ENCODE measurements at regions not wholly inside any gene's neighbourhood (a gene's known extent, or its start where the extent isn't known, plus 50 kb on each side); places are given as distances from the start of the nearest gene placed in this dataset.

DNA sequence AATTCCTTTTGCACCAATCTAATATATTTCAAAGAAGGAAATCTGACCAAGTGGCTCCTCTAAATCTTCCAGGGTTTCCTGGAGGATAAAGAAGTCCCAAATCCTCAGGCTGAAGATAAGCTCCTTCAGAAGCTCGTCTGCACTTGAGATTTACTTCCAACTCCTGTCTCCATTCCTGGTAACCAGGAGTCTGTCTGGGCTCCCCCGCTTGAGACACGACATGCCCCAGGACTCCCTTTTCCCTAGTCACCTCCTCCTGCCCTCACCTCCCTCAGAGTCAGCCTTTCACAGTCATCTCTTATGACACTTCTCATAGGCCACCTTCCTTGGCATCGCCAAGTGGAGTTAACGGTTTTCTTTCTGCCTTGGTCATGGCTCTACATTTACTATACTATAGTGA, 103.4 kb upstream of the NEDD9 start:
- peaks cover 12% of the 10 kb centered on the region for H3K79me2 ChIP-seq (ENCODE audit: insufficient read depth, low read length)

DNA sequence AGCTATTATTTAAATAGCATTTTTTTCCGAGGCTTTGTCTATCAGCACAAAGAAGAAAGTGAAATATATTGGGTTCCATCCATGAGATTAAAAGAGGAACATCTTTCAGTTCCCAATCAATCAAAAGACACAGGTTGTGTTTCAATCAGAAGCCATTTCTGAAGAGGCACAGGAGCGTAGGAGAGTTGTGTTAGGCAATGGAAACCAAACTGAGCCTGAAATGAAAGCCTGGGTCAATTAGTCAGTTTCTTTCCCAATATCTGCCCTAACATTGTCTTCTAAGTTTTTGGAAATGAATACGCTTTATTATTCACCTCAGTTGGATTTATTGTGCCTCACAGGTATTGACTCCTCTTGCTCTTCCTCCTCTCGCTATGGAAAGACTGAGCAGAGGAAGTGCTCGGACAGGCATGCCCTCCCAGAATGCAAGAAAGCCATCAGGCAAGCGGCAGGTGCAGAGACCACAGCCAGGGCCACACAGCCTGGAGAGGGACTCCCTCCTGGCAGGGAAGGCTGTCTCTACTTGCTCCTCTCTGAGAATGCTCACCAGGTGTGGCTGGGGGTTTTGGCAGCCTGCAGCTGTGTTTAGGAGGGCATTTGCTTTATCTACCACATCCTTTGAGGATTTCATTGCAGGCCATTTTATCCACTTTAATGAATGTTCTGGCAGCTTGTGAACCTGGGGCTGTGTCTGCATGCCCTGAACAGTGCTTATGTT, 100.8 kb upstream of the NEDD9 start:
- Mint-ChIP-seq H3K4me1 (peaks cover 51% of the 10 kb centered on the region), H3K4me3 (no peak overlapping the region), H3K36me3 (peaks cover 56 to 62% of the 10 kb centered on the region in 2 donors), H3K9me3 (peaks cover 0 to 2% (median 0%) of the 10 kb centered on the region in 7 donors), H3K27me3 (ENCODE audit: low read depth in 3 of 3) (peaks cover 0 to 2% (median 1%) of the 10 kb centered on the region in 3 donors), H3K27ac (peak overlapping the region in 1 of 7 donors; percentile 37)
- Histone ChIP-seq H3K4me2 (replicated peaks; ENCODE audit: extremely low read depth, low read length, poor library complexity, severe bottlenecking) (no peak overlapping the region), H3K79me2 (ENCODE audit: insufficient read depth, low read length) (peaks cover 19% of the 10 kb centered on the region), H3K4me1 (ENCODE audit: control insufficient read depth in 1 of 2, insufficient read depth in 2 of 2, low read length in 2 of 2) (peaks cover 36 to 43% of the 10 kb centered on the region in 2 donors), H3K36me3 (replicated peaks in 1 of 2; ENCODE audit: control insufficient read depth in 1 of 2, insufficient read depth in 2 of 2, low read length in 2 of 2) (peaks cover 0 to 28% of the 10 kb centered on the region in 2 donors), H3K27ac (ENCODE audit: low read depth in 1 of 2, low read length in 2 of 2) (peak overlapping the region in 1 of 2 donors; percentile 38), H3K9ac (ENCODE audit: insufficient read depth, low read length, poor library complexity, severe bottlenecking) (no peak overlapping the region), H2AFZ (ENCODE audit: insufficient read depth, low read depth, low read length, poor library complexity, severe bottlenecking) (no peak overlapping the region), H3K4me3 (replicated peaks in 1 of 3; ENCODE audit: low read depth in 2 of 3, low read length in 3 of 3) (no peak overlapping the region), H3K27me3 (ENCODE audit: control insufficient read depth in 2 of 2, insufficient read depth in 2 of 2, low read length in 2 of 2) (no peaks in the 10 kb centered on the region), H4K20me1 (ENCODE audit: insufficient read depth, low read length) (no peaks in the 10 kb centered on the region), H3K9me3 (replicated peaks in 1 of 2; ENCODE audit: control insufficient read depth in 1 of 2, insufficient read depth in 1 of 2, low read length in 2 of 2) (no peaks in the 10 kb centered on the region)
- no peak for DNase-seq
- 59% methylated on average over 2 of the region's 6 CpGs for WGBS (ENCODE audit: insufficient coverage)
- TF ChIP-seq, protein P1, sequence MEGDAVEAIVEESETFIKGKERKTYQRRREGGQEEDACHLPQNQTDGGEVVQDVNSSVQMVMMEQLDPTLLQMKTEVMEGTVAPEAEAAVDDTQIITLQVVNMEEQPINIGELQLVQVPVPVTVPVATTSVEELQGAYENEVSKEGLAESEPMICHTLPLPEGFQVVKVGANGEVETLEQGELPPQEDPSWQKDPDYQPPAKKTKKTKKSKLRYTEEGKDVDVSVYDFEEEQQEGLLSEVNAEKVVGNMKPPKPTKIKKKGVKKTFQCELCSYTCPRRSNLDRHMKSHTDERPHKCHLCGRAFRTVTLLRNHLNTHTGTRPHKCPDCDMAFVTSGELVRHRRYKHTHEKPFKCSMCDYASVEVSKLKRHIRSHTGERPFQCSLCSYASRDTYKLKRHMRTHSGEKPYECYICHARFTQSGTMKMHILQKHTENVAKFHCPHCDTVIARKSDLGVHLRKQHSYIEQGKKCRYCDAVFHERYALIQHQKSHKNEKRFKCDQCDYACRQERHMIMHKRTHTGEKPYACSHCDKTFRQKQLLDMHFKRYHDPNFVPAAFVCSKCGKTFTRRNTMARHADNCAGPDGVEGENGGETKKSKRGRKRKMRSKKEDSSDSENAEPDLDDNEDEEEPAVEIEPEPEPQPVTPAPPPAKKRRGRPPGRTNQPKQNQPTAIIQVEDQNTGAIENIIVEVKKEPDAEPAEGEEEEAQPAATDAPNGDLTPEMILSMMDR (IDR thresholded peaks at IDR 0.05), result no peak
- intact Hi-C loops (cut with micrococcal nuclease), result no loop called here

More for the DNA sequence above, 103.4 kb upstream of the NEDD9 start:
- Histone ChIP-seq H3K9ac (ENCODE audit: insufficient read depth, low read length, poor library complexity, severe bottlenecking) (no peak overlapping the region), H3K4me2 (replicated peaks; ENCODE audit: extremely low read depth, low read length, poor library complexity, severe bottlenecking) (no peak overlapping the region), H3K4me3 (replicated peaks in 1 of 3; ENCODE audit: low read depth in 2 of 3, low read length in 3 of 3) (no peak overlapping the region), H3K27ac (ENCODE audit: low read depth in 1 of 2, low read length in 2 of 2) (no peak overlapping the region), H3K9me3 (replicated peaks in 1 of 2; ENCODE audit: control insufficient read depth in 1 of 2, insufficient read depth in 1 of 2, low read length in 2 of 2) (no peaks in the 10 kb centered on the region), H3K27me3 (ENCODE audit: control insufficient read depth in 2 of 2, insufficient read depth in 2 of 2, low read length in 2 of 2) (no peaks in the 10 kb centered on the region), H4K20me1 (ENCODE audit: insufficient read depth, low read length) (no peaks in the 10 kb centered on the region), H3K4me1 (ENCODE audit: control insufficient read depth in 1 of 2, insufficient read depth in 2 of 2, low read length in 2 of 2) (peaks cover 18 to 28% of the 10 kb centered on the region in 2 donors), H2AFZ (ENCODE audit: insufficient read depth, low read depth, low read length, poor library complexity, severe bottlenecking) (no peak overlapping the region), H3K36me3 (replicated peaks in 1 of 2; ENCODE audit: control insufficient read depth in 1 of 2, insufficient read depth in 2 of 2, low read length in 2 of 2) (peaks cover 2 to 22% of the 10 kb centered on the region in 2 donors)
- DNase-seq, result no peak
- peaks cover 0 to 3% (median 0%) of the 10 kb centered on the region in 7 donors for H3K9me3 Mint-ChIP-seq
- peaks cover 58 to 62% of the 10 kb centered on the region in 2 donors for H3K36me3 Mint-ChIP-seq
- peaks cover 33% of the 10 kb centered on the region for H3K4me1 Mint-ChIP-seq
- peak overlapping the region in 3 of 7 donors; percentile 31 to 52 (median 45) for H3K27ac Mint-ChIP-seq
- intact Hi-C loops (cut with micrococcal nuclease), result no loop called here
- no peaks in the 10 kb centered on the region for H3K27me3 Mint-ChIP-seq (ENCODE audit: low read depth in 3 of 3)
- 100% methylated on average over 3 of the region's 5 CpGs for WGBS (ENCODE audit: insufficient coverage)
- TF ChIP-seq, protein P1 (IDR thresholded peaks at IDR 0.05), result no peak
- no peak overlapping the region for H3K4me3 Mint-ChIP-seq
